HCT116 (cell line): ENCODE measurements at regions not wholly inside any gene's neighbourhood (a gene's known extent, or its start where the extent isn't known, plus 50 kb on each side); places are given as distances from the start of the nearest gene placed in this dataset.

Experiments used
- CTCF ChIP-seq, 3 experiments: fragments of 200-600 bp in 1 of 3; sonication (generic) in 1 of 3; IDR thresholded peaks in 2 of 3; conservative IDR thresholded peaks in 1 of 3; 2 replicates each; pipeline ENCODE4 v1.5.1; 2012 to 2017; ENCODE audit warnings: low read depth in 2 of 3, low read length in 2 of 3, antibody characterized with exemption in 1 of 3, borderline replicate concordance in 1 of 3, control low read depth in 1 of 3, mild to moderate bottlenecking in 1 of 3, mixed read lengths in 1 of 3, mixed run types in 1 of 3, moderate library complexity in 1 of 3; ENCODE audit not compliant: insufficient read depth in 1 of 3
- EGR1 ChIP-seq: IDR thresholded peaks from 2 replicates; pipeline ENCODE4 v1.6.1; 2012; ENCODE audit warnings: low read depth
- ELF1 ChIP-seq: IDR thresholded peaks from 2 replicates; pipeline ENCODE4 v1.6.1; 2012; ENCODE audit warnings: low read depth, borderline replicate concordance
- EZH2 ChIP-seq: fragments of 200-600 bp; sonication (generic); IDR thresholded peaks from 2 replicates; pipeline ENCODE4 v1.6.1; 2017; ENCODE audit warnings: antibody characterized with exemption, mixed run types
- EZH2phosphoT487 ChIP-seq: fragments of 200-600 bp; IDR thresholded peaks from 2 replicates; pipeline ENCODE4 v1.6.1; 2018; ENCODE audit warnings: antibody characterized with exemption, borderline replicate concordance
- MAX ChIP-seq: IDR thresholded peaks from 2 replicates; pipeline ENCODE4 v1.6.1; 2012
- POLR2A ChIP-seq: IDR thresholded peaks from 2 replicates; pipeline ENCODE4 v1.7.0; 2011; ENCODE audit warnings: borderline replicate concordance; ENCODE audit not compliant: insufficient read depth, insufficient read length; ENCODE audit errors: extremely low read depth
- REST ChIP-seq: IDR thresholded peaks from 2 replicates; pipeline ENCODE4 v1.6.1; 2012; ENCODE audit warnings: low read depth
- ZBTB33 ChIP-seq: IDR thresholded peaks from 2 replicates; pipeline ENCODE4 v1.6.1; 2011; ENCODE audit warnings: mild to moderate bottlenecking, low read length, moderate library complexity; ENCODE audit not compliant: insufficient replicate concordance; ENCODE audit errors: extremely low read depth
- ZNF274 ChIP-seq: fragments of 200-500 bp; sonication (Bioruptor generic); IDR thresholded peaks from 2 replicates; pipeline ENCODE4 v1.6.1; 2014; ENCODE audit warnings: mild to moderate bottlenecking, low read depth, low read length, inconsistent platforms

- TF ChIP-seq EGR1 = no peak
- TF ChIP-seq EZH2phosphoT487 = no peak
- no peak for TF ChIP-seq POLR2A
- TF ChIP-seq CTCF (IDR thresholded peaks at IDR 0.05 in 2 of 3, conservative IDR thresholded peaks at IDR 0.05 in 1 of 3; ENCODE audit: borderline replicate concordance in 1 of 3, insufficient read depth in 1 of 3, low read depth in 2 of 3, low read length in 2 of 3) = no peak
- no peak for TF ChIP-seq ZBTB33
- TF ChIP-seq ELF1 = no peak
- TF ChIP-seq MAX = no peak
- TF ChIP-seq EZH2 = no peak
- no peak for TF ChIP-seq REST
- no peak for TF ChIP-seq ZNF274
Measured at GRCh38 chr2:59957504-59957903, 596.0 kb downstream of the BCL11A start.
